Activated CD8-positive, alpha-beta memory T cell treated with anti-CD3 and anti-CD28 coated beads for 36 hours (primary cell): ENCODE measurements at regions not wholly inside any gene's neighbourhood (a gene's known extent, or its start where the extent isn't known, plus 50 kb on each side); places are given as distances from the start of the nearest gene placed in this dataset.

Experiments
- CTCF ChIA-PET: fragments of 350-600 bp; sonication (Branson Sonifier 250); formaldehyde crosslinking; loops from one replicate; lab custom pipeline; 2021; ENCODE audit warnings: antibody characterized with exemption; lab: Charles Lee
- POLR2A ChIA-PET: fragments of 350-600 bp; sonication (Branson Sonifier 250); formaldehyde crosslinking; loops from one replicate; lab custom pipeline; 2021; ENCODE audit warnings: antibody characterized with exemption; lab: Charles Lee

- ChIA-PET POLR2A (no interaction called here), CTCF (no interaction called here)
Measured at GRCh38 chr7:67990716-67991115, 994.1 kb downstream of the TYW1 start.

- POLR2A ChIA-PET: no interaction called here
- CTCF ChIA-PET: no interaction called here
Measured at GRCh38 chr7:67992287-67992686, 995.7 kb downstream of the TYW1 start.

- CTCF ChIA-PET: no interaction called here
- POLR2A ChIA-PET: no interaction called here
Measured at GRCh38 chr7:68005992-68006391, 1009.4 kb downstream of the TYW1 start.

- POLR2A ChIA-PET: no interaction called here
- CTCF ChIA-PET: no interaction called here
Measured at GRCh38 chr7:68006619-68007018, 1010.0 kb downstream of the TYW1 start.

GRCh38 chr7:68009716-68010115, 1013.1 kb downstream of the TYW1 start:
- POLR2A ChIA-PET: no interaction called here
- CTCF ChIA-PET: no interaction called here

- CTCF ChIA-PET: no interaction called here
- POLR2A ChIA-PET: no interaction called here
Measured at GRCh38 chr7:68014031-68014736, 1017.6 kb downstream of the TYW1 start.

GRCh38 chr7:68015122-68015977, 1018.7 kb downstream of the TYW1 start:
- CTCF ChIA-PET: no interaction called here
- POLR2A ChIA-PET: no interaction called here

GRCh38 chr7:68015978-68016532, 1019.4 kb downstream of the TYW1 start:
- POLR2A ChIA-PET: no interaction called here
- CTCF ChIA-PET: no interaction called here

- POLR2A ChIA-PET: no interaction called here
- CTCF ChIA-PET: no interaction called here
Measured at GRCh38 chr7:68020102-68020501, 1023.5 kb downstream of the TYW1 start.

- POLR2A ChIA-PET: no interaction called here
Measured at GRCh38 chr7:68025369-68025768, 1028.7 kb downstream of the TYW1 start.

GRCh38 chr7:68030530-68030929, 1033.9 kb downstream of the TYW1 start:
- POLR2A ChIA-PET: no interaction called here
- CTCF ChIA-PET: no interaction called here

More at GRCh38 chr7:68025369-68025768, 1028.7 kb downstream of the TYW1 start:
- CTCF ChIA-PET: no interaction called here

- CTCF ChIA-PET: no interaction called here
- POLR2A ChIA-PET: no interaction called here
Measured at GRCh38 chr7:68031180-68031943, 1034.7 kb downstream of the TYW1 start.

- ChIA-PET POLR2A (no interaction called here), CTCF (no interaction called here)
Measured at GRCh38 chr7:68038621-68039314, 1042.1 kb downstream of the TYW1 start.

GRCh38 chr7:68041554-68041953, 1044.9 kb downstream of the TYW1 start:
- ChIA-PET POLR2A (interaction anchor here (0.6 kb wide), 1 partner anchor 269 kb away, joined by 8 read pairs; no protein-coding TSS in a partner anchor), CTCF (no interaction called here)

GRCh38 chr7:68043546-68043945, 1046.9 kb downstream of the TYW1 start:
- POLR2A ChIA-PET: no interaction called here
- CTCF ChIA-PET: no interaction called here

GRCh38 chr7:68050627-68051026, 1054.0 kb downstream of the TYW1 start:
- ChIA-PET CTCF (no interaction called here), POLR2A (no interaction called here)

- POLR2A ChIA-PET: no interaction called here
- CTCF ChIA-PET: interaction anchor here (0.6 kb wide), 1 partner anchor 326 kb away, joined by 3 read pairs; no protein-coding TSS in a partner anchor
Measured at GRCh38 chr7:68058014-68058413, 1061.4 kb downstream of the TYW1 start.

- POLR2A ChIA-PET: no interaction called here
- CTCF ChIA-PET: interaction anchor here (0.6 kb wide), 1 partner anchor 198 kb away, joined by 4 read pairs; no protein-coding TSS in a partner anchor
Measured at GRCh38 chr7:68063171-68063570, 1066.5 kb downstream of the TYW1 start.

GRCh38 chr7:68065581-68065980, 1068.9 kb downstream of the TYW1 start:
- ChIA-PET POLR2A (no interaction called here), CTCF (no interaction called here)
